Esophagus squamous epithelium (tissue), 4 donors: ENCODE measurements at regions not wholly inside any gene's neighbourhood (a gene's known extent, or its start where the extent isn't known, plus 50 kb on each side); places are given as distances from the start of the nearest gene placed in this dataset.

ENCODE experiments used
- POLR2A ChIP-seq, 4 donors: fragments of 450-650 bp; IDR thresholded peaks; one replicate each; pipeline ENCODE4 v1.6.1; 2017; ENCODE audit warnings: antibody characterized with exemption in 4 of 4, mild to moderate bottlenecking in 4 of 4, moderate library complexity in 3 of 4
- TF ChIP-seq, protein P1 (sequence below), 6 experiments: fragments of 450-650 bp in 4 of 6; fragments of 200-600 bp in 2 of 6; sonication (generic) in 2 of 6; IDR thresholded peaks; one replicate each; pipeline ENCODE4 v1.5.1; 2016 to 2019; ENCODE audit warnings: antibody characterized with exemption in 6 of 6, mild to moderate bottlenecking in 4 of 6, moderate library complexity in 4 of 6

DNA sequence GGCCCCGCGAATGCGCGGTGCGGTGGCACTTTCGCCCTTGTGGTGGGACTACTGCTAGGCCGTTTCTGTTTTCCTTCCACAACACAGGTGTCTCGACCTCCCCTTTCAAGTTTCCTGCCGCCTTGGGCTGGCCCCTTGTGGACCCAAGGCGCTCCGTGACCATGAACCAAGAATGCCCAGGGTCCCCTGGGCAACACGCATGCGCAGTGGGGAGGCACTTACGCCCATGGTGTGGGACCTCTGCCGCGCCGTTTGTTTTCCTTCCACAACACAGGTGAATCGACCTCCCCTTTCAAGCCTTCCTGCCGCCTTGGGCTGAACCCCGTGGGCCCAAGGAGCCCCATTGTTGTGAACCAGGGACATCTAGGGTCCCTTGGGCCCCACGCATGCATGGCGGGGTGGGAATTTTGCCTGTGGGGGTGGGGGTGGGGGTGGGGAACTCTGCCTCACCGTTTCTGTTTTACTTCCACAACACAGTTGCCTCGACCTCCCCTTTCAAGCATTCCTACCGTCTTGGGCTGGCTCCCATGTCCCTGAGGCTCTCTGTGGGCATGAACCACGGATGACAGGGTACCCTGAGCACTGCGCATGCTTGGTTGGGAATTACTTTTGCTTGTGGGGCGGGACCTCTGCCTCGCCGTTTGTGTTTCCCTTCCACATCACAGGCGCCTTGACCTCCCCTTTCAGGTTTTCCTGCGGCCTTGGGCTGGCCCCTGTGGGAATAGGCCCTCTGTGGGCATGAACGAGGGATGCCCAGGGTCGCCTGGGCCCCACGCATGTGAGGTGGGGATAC is 355.1 kb downstream of the ALG10 start:
- TF ChIP-seq, protein P1, sequence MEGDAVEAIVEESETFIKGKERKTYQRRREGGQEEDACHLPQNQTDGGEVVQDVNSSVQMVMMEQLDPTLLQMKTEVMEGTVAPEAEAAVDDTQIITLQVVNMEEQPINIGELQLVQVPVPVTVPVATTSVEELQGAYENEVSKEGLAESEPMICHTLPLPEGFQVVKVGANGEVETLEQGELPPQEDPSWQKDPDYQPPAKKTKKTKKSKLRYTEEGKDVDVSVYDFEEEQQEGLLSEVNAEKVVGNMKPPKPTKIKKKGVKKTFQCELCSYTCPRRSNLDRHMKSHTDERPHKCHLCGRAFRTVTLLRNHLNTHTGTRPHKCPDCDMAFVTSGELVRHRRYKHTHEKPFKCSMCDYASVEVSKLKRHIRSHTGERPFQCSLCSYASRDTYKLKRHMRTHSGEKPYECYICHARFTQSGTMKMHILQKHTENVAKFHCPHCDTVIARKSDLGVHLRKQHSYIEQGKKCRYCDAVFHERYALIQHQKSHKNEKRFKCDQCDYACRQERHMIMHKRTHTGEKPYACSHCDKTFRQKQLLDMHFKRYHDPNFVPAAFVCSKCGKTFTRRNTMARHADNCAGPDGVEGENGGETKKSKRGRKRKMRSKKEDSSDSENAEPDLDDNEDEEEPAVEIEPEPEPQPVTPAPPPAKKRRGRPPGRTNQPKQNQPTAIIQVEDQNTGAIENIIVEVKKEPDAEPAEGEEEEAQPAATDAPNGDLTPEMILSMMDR (IDR thresholded peaks at IDR 0.05): no peak
- no peak for TF ChIP-seq POLR2A (IDR thresholded peaks at IDR 0.05)
